HG03342 (cell line): ENCODE measurements at regions not wholly inside any gene's neighbourhood (a gene's known extent, or its start where the extent isn't known, plus 50 kb on each side); places are given as distances from the start of the nearest gene placed in this dataset.

Experiments used
- ATAC-seq: cut with Tn5 transposase; IDR thresholded peaks from one replicate; pipeline ENCODE4 v1.9.1; 2021; ENCODE audit warnings: mild to moderate bottlenecking, moderate library complexity; ENCODE audit not compliant: unreplicated experiment

- ATAC-seq, result no peak
Measured at GRCh38 chr4:181952478-181952877, 290.7 kb upstream of the TENM3 start.

GRCh38 chr4:181956512-181956911, 286.7 kb upstream of the TENM3 start:
- no peak for ATAC-seq

GRCh38 chr4:181957088-181957487, 286.1 kb upstream of the TENM3 start:
- no peak for ATAC-seq

- ATAC-seq, result no peak
Measured at GRCh38 chr4:181958446-181958845, 284.8 kb upstream of the TENM3 start.

GRCh38 chr4:181959121-181959520, 284.1 kb upstream of the TENM3 start:
- ATAC-seq, result no peak

- ATAC-seq, result no peak
Measured at GRCh38 chr4:181960384-181960783, 282.8 kb upstream of the TENM3 start.

- no peak for ATAC-seq
Measured at GRCh38 chr4:181962321-181962720, 280.9 kb upstream of the TENM3 start.

GRCh38 chr4:181964731-181965130, 278.5 kb upstream of the TENM3 start:
- ATAC-seq, result no peak

GRCh38 chr4:181966104-181966551, 277.1 kb upstream of the TENM3 start:
- no peak for ATAC-seq

GRCh38 chr4:181967401-181967800, 275.8 kb upstream of the TENM3 start:
- no peak for ATAC-seq

GRCh38 chr4:181968371-181968770, 274.8 kb upstream of the TENM3 start:
- ATAC-seq, result no peak

GRCh38 chr4:181969151-181969550, 274.1 kb upstream of the TENM3 start:
- no peak for ATAC-seq

- ATAC-seq, result no peak
Measured at GRCh38 chr4:181970366-181970765, 272.8 kb upstream of the TENM3 start.

GRCh38 chr4:181971411-181971810, 271.8 kb upstream of the TENM3 start:
- peak; percentile 74 for ATAC-seq

- ATAC-seq, result no peak
Measured at GRCh38 chr4:181971973-181972372, 271.2 kb upstream of the TENM3 start.

GRCh38 chr4:181976764-181977163, 266.4 kb upstream of the TENM3 start:
- no peak for ATAC-seq

GRCh38 chr4:181982437-181982836, 260.8 kb upstream of the TENM3 start:
- no peak for ATAC-seq

GRCh38 chr4:181982856-181983255, 260.3 kb upstream of the TENM3 start:
- no peak for ATAC-seq

GRCh38 chr4:181987392-181987791, 255.8 kb upstream of the TENM3 start:
- ATAC-seq, result no peak

- no peak for ATAC-seq
Measured at GRCh38 chr4:181989071-181989470, 254.1 kb upstream of the TENM3 start.

- ATAC-seq, result no peak
Measured at GRCh38 chr4:181991369-181992108, 251.7 kb upstream of the TENM3 start.

- no peak for ATAC-seq
Measured at GRCh38 chr4:181998398-181999295, 244.6 kb upstream of the TENM3 start.
